ENCODE measurements at regions not wholly inside any gene's neighbourhood (a gene's known extent, or its start where the extent isn't known, plus 50 kb on each side); places are given as distances from the start of the nearest gene placed in this dataset.

DNA sequence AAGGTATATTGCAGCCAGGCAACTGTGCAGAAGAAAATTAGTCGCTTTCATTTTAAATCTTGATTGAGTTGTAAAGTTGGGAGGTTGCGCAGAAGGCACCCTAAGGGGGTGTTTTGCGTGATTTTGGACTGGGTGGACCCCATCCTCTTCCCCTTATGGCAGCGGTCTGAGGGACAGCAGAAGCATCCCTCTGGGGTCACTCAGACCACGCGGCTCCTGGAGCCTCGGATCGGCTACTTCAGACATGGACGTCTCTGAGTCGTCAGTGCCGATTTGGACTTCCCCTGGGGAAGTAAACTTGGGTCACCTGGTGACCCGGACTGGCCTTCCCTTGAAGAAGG is 639.0 kb upstream of the DPP6 start:
- no peaks in the 10 kb centered on the region for H3K79me2 ChIP-seq (ENCODE audit: insufficient read depth, low read length)

DNA sequence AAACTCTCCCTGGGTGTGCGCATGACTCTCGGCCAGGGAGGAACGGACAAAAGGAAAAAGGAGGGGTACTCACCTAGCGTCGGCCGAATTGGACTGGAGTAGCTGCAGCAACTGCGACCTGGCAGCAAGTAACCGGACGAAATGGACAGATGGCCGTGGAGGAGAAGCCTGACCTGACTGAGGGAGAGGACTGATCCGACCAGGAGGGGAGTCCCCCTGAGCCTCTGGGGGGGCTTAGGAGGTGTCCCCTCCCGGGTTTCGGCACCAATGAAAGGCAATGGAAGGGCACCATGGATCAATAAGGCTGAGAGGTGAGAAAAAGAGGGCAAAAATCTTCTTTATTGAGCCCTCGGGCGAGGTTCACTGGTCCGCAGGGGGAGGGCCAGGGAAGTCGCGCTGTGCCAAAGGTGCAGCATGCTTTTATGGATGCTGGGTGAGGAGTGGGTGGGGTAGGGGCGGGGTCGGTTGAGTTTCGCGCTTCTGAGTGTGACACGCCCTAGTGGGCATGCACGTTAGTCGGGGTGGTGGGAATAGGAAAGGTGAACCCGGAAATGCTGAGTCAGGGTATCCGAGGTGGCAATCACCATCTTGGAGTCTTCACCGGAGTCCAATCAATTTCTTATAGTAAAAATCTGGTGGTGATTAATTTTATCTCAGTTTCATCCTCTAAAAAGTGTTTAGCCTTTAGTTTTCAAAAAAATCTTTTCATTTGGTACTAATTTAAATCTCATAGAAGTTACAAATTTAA is 638.5 kb upstream of the DPP6 start:
- no peak overlapping the region for H3K4me2 ChIP-seq (ENCODE audit: insufficient read depth, low read length)
- no peaks in the 10 kb centered on the region for H3K27me3 ChIP-seq (ENCODE audit: insufficient read depth, low read length)
- H4K20me1 ChIP-seq (ENCODE audit: insufficient read depth, low read length): no peaks in the 10 kb centered on the region
- H3K27ac ChIP-seq (ENCODE audit: low read depth, low read length): no peak overlapping the region
- H3K4me1 ChIP-seq (ENCODE audit: insufficient read depth, low read length): no peaks in the 10 kb centered on the region
- no peak for DNase-seq (ENCODE audit: insufficient read length, low spot score, missing footprints)
- no peaks in the 10 kb centered on the region for H3K36me3 ChIP-seq (ENCODE audit: insufficient read depth, low read length)
- H3K4me3 ChIP-seq (ENCODE audit: insufficient read depth, low read length): no peak overlapping the region
- H3K9me3 ChIP-seq (ENCODE audit: low read depth, low read length): no peaks in the 10 kb centered on the region
- no peak overlapping the region for H2AFZ ChIP-seq (ENCODE audit: low read length)
- TF ChIP-seq, protein P1, sequence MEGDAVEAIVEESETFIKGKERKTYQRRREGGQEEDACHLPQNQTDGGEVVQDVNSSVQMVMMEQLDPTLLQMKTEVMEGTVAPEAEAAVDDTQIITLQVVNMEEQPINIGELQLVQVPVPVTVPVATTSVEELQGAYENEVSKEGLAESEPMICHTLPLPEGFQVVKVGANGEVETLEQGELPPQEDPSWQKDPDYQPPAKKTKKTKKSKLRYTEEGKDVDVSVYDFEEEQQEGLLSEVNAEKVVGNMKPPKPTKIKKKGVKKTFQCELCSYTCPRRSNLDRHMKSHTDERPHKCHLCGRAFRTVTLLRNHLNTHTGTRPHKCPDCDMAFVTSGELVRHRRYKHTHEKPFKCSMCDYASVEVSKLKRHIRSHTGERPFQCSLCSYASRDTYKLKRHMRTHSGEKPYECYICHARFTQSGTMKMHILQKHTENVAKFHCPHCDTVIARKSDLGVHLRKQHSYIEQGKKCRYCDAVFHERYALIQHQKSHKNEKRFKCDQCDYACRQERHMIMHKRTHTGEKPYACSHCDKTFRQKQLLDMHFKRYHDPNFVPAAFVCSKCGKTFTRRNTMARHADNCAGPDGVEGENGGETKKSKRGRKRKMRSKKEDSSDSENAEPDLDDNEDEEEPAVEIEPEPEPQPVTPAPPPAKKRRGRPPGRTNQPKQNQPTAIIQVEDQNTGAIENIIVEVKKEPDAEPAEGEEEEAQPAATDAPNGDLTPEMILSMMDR (IDR thresholded peaks at IDR 0.05; ENCODE audit: extremely low read depth, low read depth, low read length): no peak
- no peaks in the 10 kb centered on the region for H3K79me2 ChIP-seq (ENCODE audit: insufficient read depth, low read length)

More for the DNA sequence above, 639.0 kb upstream of the DPP6 start:
- TF ChIP-seq, protein P1 (IDR thresholded peaks at IDR 0.05; ENCODE audit: extremely low read depth, low read depth, low read length): no peak
- no peak for DNase-seq (ENCODE audit: insufficient read length, low spot score, missing footprints)
- Histone ChIP-seq H3K27me3 (ENCODE audit: insufficient read depth, low read length) (no peaks in the 10 kb centered on the region), H3K4me1 (ENCODE audit: insufficient read depth, low read length) (no peaks in the 10 kb centered on the region), H3K4me2 (ENCODE audit: insufficient read depth, low read length) (no peak overlapping the region), H3K9me3 (ENCODE audit: low read depth, low read length) (no peaks in the 10 kb centered on the region), H4K20me1 (ENCODE audit: insufficient read depth, low read length) (no peaks in the 10 kb centered on the region), H3K27ac (ENCODE audit: low read depth, low read length) (no peak overlapping the region), H3K4me3 (ENCODE audit: insufficient read depth, low read length) (no peak overlapping the region), H3K36me3 (ENCODE audit: insufficient read depth, low read length) (no peaks in the 10 kb centered on the region), H2AFZ (ENCODE audit: low read length) (no peak overlapping the region)

DNA sequence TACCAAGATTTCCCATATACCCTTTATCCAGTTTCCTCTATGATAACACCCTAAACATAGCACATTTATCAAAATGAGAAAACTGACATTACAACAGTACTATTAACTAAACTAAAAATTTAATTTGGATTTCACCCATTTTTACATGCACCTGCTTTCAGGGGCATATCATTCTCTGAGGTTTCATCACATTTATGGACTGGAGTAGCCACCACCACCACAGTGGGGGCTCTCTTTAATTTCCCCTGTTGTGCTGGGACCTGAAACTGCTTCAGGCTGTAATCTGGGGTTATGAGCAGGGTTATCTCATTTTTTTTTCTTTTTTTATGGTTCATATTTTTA is 637.9 kb upstream of the DPP6 start:
- TF ChIP-seq, protein P1 (IDR thresholded peaks at IDR 0.05; ENCODE audit: extremely low read depth, low read depth, low read length): no peak
- no peaks in the 10 kb centered on the region for H3K36me3 ChIP-seq (ENCODE audit: insufficient read depth, low read length)
- no peaks in the 10 kb centered on the region for H3K79me2 ChIP-seq (ENCODE audit: insufficient read depth, low read length)
- no peak overlapping the region for H3K27ac ChIP-seq (ENCODE audit: low read depth, low read length)
- H4K20me1 ChIP-seq (ENCODE audit: insufficient read depth, low read length): no peaks in the 10 kb centered on the region
- DNase-seq (ENCODE audit: insufficient read length, low spot score, missing footprints): no peak
- H3K9me3 ChIP-seq (ENCODE audit: low read depth, low read length): no peaks in the 10 kb centered on the region
- H2AFZ ChIP-seq (ENCODE audit: low read length): no peak overlapping the region
- H3K4me1 ChIP-seq (ENCODE audit: insufficient read depth, low read length): no peaks in the 10 kb centered on the region
- no peaks in the 10 kb centered on the region for H3K27me3 ChIP-seq (ENCODE audit: insufficient read depth, low read length)
- no peak overlapping the region for H3K4me3 ChIP-seq (ENCODE audit: insufficient read depth, low read length)
- H3K4me2 ChIP-seq (ENCODE audit: insufficient read depth, low read length): no peak overlapping the region

DNA sequence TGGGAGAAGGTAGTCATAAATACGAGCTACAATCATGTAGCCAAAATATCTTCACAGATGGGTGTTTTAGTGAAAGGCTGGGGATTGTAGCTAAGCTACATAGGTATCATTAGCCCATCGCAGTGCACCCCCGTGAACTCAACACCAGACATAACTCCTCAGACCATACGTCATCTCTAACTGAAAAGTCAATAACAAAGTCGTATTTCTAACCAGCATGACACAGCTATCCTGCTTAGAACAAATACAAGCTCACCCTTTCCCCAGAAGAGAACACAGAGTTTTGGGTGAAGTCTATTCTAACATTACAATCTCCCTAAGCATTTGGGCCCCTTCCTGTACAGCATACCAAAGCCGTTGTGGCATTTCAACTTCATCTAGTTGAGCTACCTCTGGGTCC is 636.6 kb upstream of the DPP6 start:
- no peak overlapping the region for H3K27ac ChIP-seq (ENCODE audit: low read depth, low read length)
- no peaks in the 10 kb centered on the region for H3K9me3 ChIP-seq (ENCODE audit: low read depth, low read length)
- H2AFZ ChIP-seq (ENCODE audit: low read length): no peak overlapping the region
- H3K4me1 ChIP-seq (ENCODE audit: insufficient read depth, low read length): no peaks in the 10 kb centered on the region
- TF ChIP-seq, protein P1 (IDR thresholded peaks at IDR 0.05; ENCODE audit: extremely low read depth, low read depth, low read length): no peak
- H3K36me3 ChIP-seq (ENCODE audit: insufficient read depth, low read length): no peaks in the 10 kb centered on the region
- H4K20me1 ChIP-seq (ENCODE audit: insufficient read depth, low read length): no peaks in the 10 kb centered on the region
- H3K27me3 ChIP-seq (ENCODE audit: insufficient read depth, low read length): no peaks in the 10 kb centered on the region
- H3K4me3 ChIP-seq (ENCODE audit: insufficient read depth, low read length): no peak overlapping the region
- H3K79me2 ChIP-seq (ENCODE audit: insufficient read depth, low read length): no peaks in the 10 kb centered on the region
- no peak for DNase-seq (ENCODE audit: insufficient read length, low spot score, missing footprints)
- no peak overlapping the region for H3K4me2 ChIP-seq (ENCODE audit: insufficient read depth, low read length)

Measured in osteoblast (primary cell).